Prostate gland (tissue), 2 donors: ENCODE measurements at regions not wholly inside any gene's neighbourhood (a gene's known extent, or its start where the extent isn't known, plus 50 kb on each side); places are given as distances from the start of the nearest gene placed in this dataset.

ENCODE experiments used
- DNase-seq: peaks from one replicate; pipeline ENCODE4 v3.0.0-alpha.2; 2019; ENCODE audit warnings: low spot score
- H3K27ac ChIP-seq, 2 donors: fragments of 200-600 bp; sonication (generic); 2 replicates each; pipeline ENCODE4 v1.5.1; 2017 to 2019
- H3K27me3 ChIP-seq: fragments of 200-600 bp; sonication (generic); replicated peaks from 2 replicates; pipeline ENCODE4 v1.5.1; 2019; ENCODE audit not compliant: insufficient read depth
- H3K36me3 ChIP-seq, 2 donors: fragments of 200-600 bp; sonication (generic); 1 replicate in 1 of 2; 2 replicates in 1 of 2; pipeline versions ENCODE4 v1.5.1 to v1.8.1; 2017 to 2019
- H3K4me1 ChIP-seq: fragments of 200-600 bp; sonication (generic); replicated peaks from 2 replicates; pipeline ENCODE4 v1.5.1; 2019
- H3K4me3 ChIP-seq, 2 donors: fragments of 200-600 bp; sonication (generic); 2 replicates each; pipeline ENCODE4 v1.5.1; 2017 to 2019
- H3K9me3 ChIP-seq: fragments of 200-600 bp; sonication (generic); 2 replicates; pipeline ENCODE4 v1.5.1; 2017
- CTCF ChIP-seq, 4 experiments: fragments of 200-600 bp in 2 of 4; fragments of 450-650 bp in 2 of 4; sonication (generic) in 2 of 4; IDR thresholded peaks; 1 replicate in 3 of 4; 2 replicates in 1 of 4; pipeline ENCODE4 v1.5.1; 2016 to 2019; ENCODE audit warnings: antibody characterized with exemption in 4 of 4, mild to moderate bottlenecking in 2 of 4, moderate library complexity in 2 of 4
- POLR2A ChIP-seq: fragments of 450-650 bp; IDR thresholded peaks from one replicate; pipeline ENCODE4 v1.6.1; 2016; ENCODE audit warnings: antibody characterized with exemption, mild to moderate bottlenecking
- POLR2AphosphoS5 ChIP-seq: sonication (generic); formaldehyde crosslinking; IDR thresholded peaks from one replicate; pipeline ENCODE4 v1.6.1; 2017; ENCODE audit warnings: antibody characterized with exemption
- WGBS: methylation state at CpG from one replicate; pipeline ENCODE4 v1.1.5; 2018; 5-methylcytosine and 5-hydroxymethylcytosine counted together
- intact Hi-C: fragments of 100-400 bp; cut with DNase I; formaldehyde crosslinking; loops from one replicate; pipeline ENCODE4 v1.14.2; 2022

GRCh38 chr6:105760746-105761145, 325.4 kb upstream of the PRDM1 start:
- TF ChIP-seq CTCF (IDR thresholded peaks at IDR 0.05) = no peak
- TF ChIP-seq POLR2AphosphoS5 = no peak
- no peak for TF ChIP-seq POLR2A
- Histone ChIP-seq H3K27me3 (no peaks in the 10 kb centered on the region), H3K36me3 (no peaks in the 10 kb centered on the region), H3K4me1 (no peaks in the 10 kb centered on the region), H3K27ac (no peak overlapping the region), H3K9me3 (no peaks in the 10 kb centered on the region), H3K4me3 (no peak overlapping the region)
- intact Hi-C loops = no loop called here
- DNase-seq = no peak
- 92% methylated on average over 3 of the region's 3 CpGs for WGBS

- H3K4me3 ChIP-seq = no peak overlapping the region
- no peaks in the 10 kb centered on the region for H3K4me1 ChIP-seq
- no peak for TF ChIP-seq CTCF (IDR thresholded peaks at IDR 0.05)
- no peak for TF ChIP-seq POLR2AphosphoS5
- TF ChIP-seq POLR2A = no peak
- WGBS = 45% methylated on average over 4 of the region's 4 CpGs
- no peaks in the 10 kb centered on the region for H3K27me3 ChIP-seq
- intact Hi-C loops = no loop called here
- H3K9me3 ChIP-seq = no peaks in the 10 kb centered on the region
- H3K36me3 ChIP-seq = no peaks in the 10 kb centered on the region
- no peak overlapping the region for H3K27ac ChIP-seq
- no peak for DNase-seq
Observed at GRCh38 chr6:105759946-105760345, 326.2 kb upstream of the PRDM1 start.

- Histone ChIP-seq H3K27ac (no peak overlapping the region), H3K4me1 (no peaks in the 10 kb centered on the region), H3K9me3 (no peaks in the 10 kb centered on the region), H3K27me3 (no peaks in the 10 kb centered on the region), H3K4me3 (no peak overlapping the region), H3K36me3 (no peaks in the 10 kb centered on the region)
- no peak for DNase-seq
- intact Hi-C loops = no loop called here
- TF ChIP-seq POLR2AphosphoS5 (no peak), POLR2A (no peak), CTCF (IDR thresholded peaks at IDR 0.05) (no peak)
- WGBS = 90% methylated on average over 2 of the region's 2 CpGs
Observed at GRCh38 chr6:105759015-105759414, 327.1 kb upstream of the PRDM1 start.

- intact Hi-C loops = no loop called here
- H3K27ac ChIP-seq = no peak overlapping the region
- 59% methylated on average over 5 of the region's 5 CpGs for WGBS
- no peak for TF ChIP-seq POLR2A
- no peak for TF ChIP-seq CTCF (IDR thresholded peaks at IDR 0.05)
- no peak for TF ChIP-seq POLR2AphosphoS5
- no peaks in the 10 kb centered on the region for H3K27me3 ChIP-seq
- H3K4me1 ChIP-seq = no peaks in the 10 kb centered on the region
- DNase-seq = no peak
- H3K4me3 ChIP-seq = no peak overlapping the region
- no peaks in the 10 kb centered on the region for H3K9me3 ChIP-seq
- no peaks in the 10 kb centered on the region for H3K36me3 ChIP-seq
Observed at GRCh38 chr6:105757512-105758200, 328.5 kb upstream of the PRDM1 start.

GRCh38 chr6:105755885-105756284, 330.3 kb upstream of the PRDM1 start:
- Histone ChIP-seq H3K27me3 (no peaks in the 10 kb centered on the region), H3K4me1 (no peaks in the 10 kb centered on the region), H3K27ac (no peak overlapping the region), H3K36me3 (no peaks in the 10 kb centered on the region), H3K4me3 (no peak overlapping the region), H3K9me3 (no peaks in the 10 kb centered on the region)
- intact Hi-C loops = no loop called here
- no peak for TF ChIP-seq POLR2A
- TF ChIP-seq POLR2AphosphoS5 = no peak
- no peak for TF ChIP-seq CTCF (IDR thresholded peaks at IDR 0.05)
- WGBS = 95% methylated on average over 4 of the region's 4 CpGs
- no peak for DNase-seq
